IMR-90 (cell line): ENCODE measurements at regions not wholly inside any gene's neighbourhood (a gene's known extent, or its start where the extent isn't known, plus 50 kb on each side); places are given as distances from the start of the nearest gene placed in this dataset.

Experiments used
- ATAC-seq: fragments of 200-7000 bp; cut with Tn5 transposase; 2 replicates; pipeline ENCODE4 v1.9.1; 2020; ENCODE audit warnings: low read depth, mild to moderate bottlenecking, moderate library complexity
- BruUV-seq: library from RNA; stranded (reverse); fragments of 400-500 nt; replicated peaks from 2 replicates; lab custom pipeline; 2021; lab: Mats Ljungman, UMichigan
- CTCF ChIA-PET: fragments of 300-600 bp; formaldehyde crosslinking; extraction: SDS; loops from one replicate; lab custom pipeline; 2021; ENCODE audit warnings: antibody characterized with exemption; lab: Yijun Ruan, JAX
- POLR2A ChIA-PET: fragments of 300-600 bp; sonication (Branson Sonifier 250); formaldehyde crosslinking; loops from one replicate; lab custom pipeline; 2022; ENCODE audit warnings: antibody characterized with exemption; ENCODE audit not compliant: unreplicated experiment; lab: Charles Lee
- DNase-seq: peaks from one replicate; pipeline ENCODE4 v3.0.0; 2013
- H2AFZ ChIP-seq: replicated peaks from 2 replicates; pipeline ENCODE3; 2013; ENCODE audit warnings: low read length, mild to moderate bottlenecking; ENCODE audit not compliant: poor library complexity
- H2AK5ac ChIP-seq: 2 replicates; pipeline ENCODE4 v1.6.1; 2013; ENCODE audit warnings: low read depth, low read length, inconsistent platforms
- H2AK9ac ChIP-seq: replicated peaks from 2 replicates; pipeline ENCODE3; 2013; ENCODE audit warnings: mild to moderate bottlenecking, low read depth, low read length, moderate library complexity; ENCODE audit not compliant: poor library complexity
- H2BK120ac ChIP-seq: 2 replicates; pipeline ENCODE4 v1.6.1; 2013; ENCODE audit warnings: low read depth, low read length, inconsistent platforms
- H2BK15ac ChIP-seq: 3 replicates; pipeline ENCODE4 v1.6.1; 2013; ENCODE audit warnings: low read depth, low read length, inconsistent platforms
- H2BK20ac ChIP-seq: 2 replicates; pipeline ENCODE4 v1.6.1; 2013; ENCODE audit warnings: low read depth, mild to moderate bottlenecking, inconsistent platforms, low read length, moderate library complexity
- H2BK5ac ChIP-seq: 2 replicates; pipeline ENCODE4 v1.6.1; 2013; ENCODE audit warnings: mild to moderate bottlenecking, low read depth, low read length, inconsistent platforms; ENCODE audit not compliant: poor library complexity, severe bottlenecking
- H3K14ac ChIP-seq: replicated peaks from 2 replicates; pipeline ENCODE4 v1.6.1; 2013; ENCODE audit warnings: low read depth, low read length, inconsistent platforms
- H3K18ac ChIP-seq: 2 replicates; pipeline ENCODE4 v1.6.1; 2013; ENCODE audit warnings: low read depth, low read length, control low read depth
- H3K23ac ChIP-seq: 2 replicates; pipeline ENCODE4 v1.6.1; 2013; ENCODE audit warnings: low read depth, low read length, inconsistent platforms
- H3K27ac ChIP-seq: 2 replicates; pipeline ENCODE4 v1.5.1; 2013; ENCODE audit warnings: mild to moderate bottlenecking, control low read depth, low read length; ENCODE audit not compliant: insufficient read depth
- H3K27me3 ChIP-seq: 2 replicates; pipeline ENCODE4 v1.6.1; 2013; ENCODE audit warnings: low read length; ENCODE audit not compliant: control insufficient read depth, insufficient read depth
- H3K36me3 ChIP-seq: 2 replicates; pipeline ENCODE4 v1.6.1; 2013; ENCODE audit warnings: low read length, mixed read lengths; ENCODE audit not compliant: control insufficient read depth, insufficient read depth
- H3K4ac ChIP-seq: 2 replicates; pipeline ENCODE4 v1.6.1; 2013; ENCODE audit warnings: low read depth, low read length, inconsistent platforms
- H3K4me1 ChIP-seq: 2 replicates; pipeline ENCODE4 v1.6.1; 2013; ENCODE audit warnings: low read length, mixed read lengths; ENCODE audit not compliant: control insufficient read depth, insufficient read depth
- H3K4me2 ChIP-seq: 2 replicates; pipeline ENCODE4 v1.6.1; 2013; ENCODE audit warnings: low read depth, mild to moderate bottlenecking, control low read depth, low read length, moderate library complexity
- H3K4me3 ChIP-seq: 2 replicates; pipeline ENCODE4 v1.5.1; 2013; ENCODE audit warnings: low read depth, mild to moderate bottlenecking, control low read depth, low read length, moderate library complexity; ENCODE audit not compliant: insufficient read depth
- H3K56ac ChIP-seq: 2 replicates; pipeline ENCODE4 v1.6.1; 2013; ENCODE audit warnings: low read length, inconsistent platforms; ENCODE audit not compliant: insufficient read depth; ENCODE audit errors: extremely low read depth
- H3K79me1 ChIP-seq, 2 experiments: 2 replicates each; pipeline ENCODE4 v1.6.1; 2013; ENCODE audit warnings: low read length in 2 of 2, inconsistent platforms in 1 of 2, low read depth in 1 of 2
- H3K9ac ChIP-seq: 2 replicates; pipeline ENCODE4 v1.6.1; 2013; ENCODE audit warnings: low read depth, low read length, control low read depth
- H3K9me1 ChIP-seq: 2 replicates; pipeline ENCODE4 v1.6.1; 2013; ENCODE audit warnings: low read length, inconsistent platforms; ENCODE audit not compliant: insufficient read depth
- H3K9me3 ChIP-seq: 2 replicates; pipeline ENCODE4 v1.6.1; 2013; ENCODE audit warnings: low read length; ENCODE audit not compliant: control insufficient read depth, insufficient read depth
- H4K20me1 ChIP-seq: 2 replicates; pipeline ENCODE4 v1.6.1; 2013; ENCODE audit warnings: low read length, inconsistent platforms; ENCODE audit not compliant: insufficient read depth
- H4K5ac ChIP-seq: 2 replicates; pipeline ENCODE4 v1.6.1; 2013; ENCODE audit warnings: mild to moderate bottlenecking, low read depth, low read length, control low read depth
- H4K8ac ChIP-seq, 2 experiments: 2 replicates each; pipeline ENCODE4 v1.6.1; 2013; ENCODE audit warnings: low read depth in 2 of 2, low read length in 2 of 2, control low read depth in 1 of 2, inconsistent platforms in 1 of 2
- H4K91ac ChIP-seq: 2 replicates; pipeline ENCODE4 v1.6.1; 2013; ENCODE audit warnings: low read depth, low read length, inconsistent platforms; ENCODE audit not compliant: insufficient read depth
- RFX5 ChIP-seq: IDR thresholded peaks from 2 replicates; pipeline ENCODE4 v1.8.0; 2012; ENCODE audit warnings: low read depth, mild to moderate bottlenecking, low read length, moderate library complexity
- WGBS, 2 experiments: methylation state at CpG; one replicate each; pipeline versions ENCODE4 v1.1.5 to v1.1.7; 2013; ENCODE audit warnings: missing lambda C conversion rate in 2 of 2; ENCODE audit not compliant: insufficient read length in 1 of 2; ENCODE audit errors: extremely low coverage in 2 of 2; 5-methylcytosine and 5-hydroxymethylcytosine counted together
- dilution Hi-C: fragments of 300-500 bp; cut with HindIII; formaldehyde crosslinking; loops from one replicate; pipeline ENCODE4 v1.14.3; 2018; ENCODE audit warnings: low sequenced_read_pairs; ENCODE audit not compliant: unreplicated experiment
- in situ Hi-C: fragments of 300-500 bp; cut with MboI; formaldehyde crosslinking; loops from 3 replicates; pipeline ENCODE4 v1.14.3; 2019; ENCODE audit warnings: low sequenced_read_pairs, inconsistent platforms, mixed read lengths
- intact Hi-C: fragments of 100-400 bp; cut with micrococcal nuclease; formaldehyde crosslinking; loops from 2 replicates; pipeline ENCODE4 v1.10.0; 2022

- no peak overlapping the region for H3K23ac ChIP-seq
- H2AK9ac ChIP-seq, result no peak overlapping the region
- no TSS peak for BruUV-seq
- ATAC-seq, result no peak
- no peak overlapping the region; the same call in 2 of the 3 replicates for H2BK15ac ChIP-seq
- H3K27ac ChIP-seq, result no peak overlapping the region
- H3K79me1 ChIP-seq, result no peaks in the 10 kb centered on the region
- H2AK5ac ChIP-seq, result no peak overlapping the region
- no peak overlapping the region for H3K4ac ChIP-seq
- ChIA-PET CTCF (no interaction called here), POLR2A (no interaction called here)
- WGBS, 2 experiments, result no CpG with 5 or more reads among the region's 4 CpGs
- dilution Hi-C loops, result no loop called here
- H2BK5ac ChIP-seq, result no peak overlapping the region
- H4K91ac ChIP-seq, result no peak overlapping the region
- H3K18ac ChIP-seq, result no peak overlapping the region
- no peak for TF ChIP-seq RFX5
- H3K9me1 ChIP-seq, result no peaks in the 10 kb centered on the region
- no peak overlapping the region; the same call in 1 of the 2 replicates for H3K14ac ChIP-seq
- no peaks in the 10 kb centered on the region for H3K9me3 ChIP-seq
- no peak for DNase-seq
- H3K4me2 ChIP-seq, result no peak overlapping the region
- no peak overlapping the region for H3K56ac ChIP-seq
- no peak overlapping the region for H3K4me3 ChIP-seq
- no peaks in the 10 kb centered on the region for H4K20me1 ChIP-seq
- no peak overlapping the region for H4K8ac ChIP-seq
- H3K27me3 ChIP-seq, result peaks cover 10% of the 10 kb centered on the region
- no peak overlapping the region for H2BK20ac ChIP-seq
- H3K4me1 ChIP-seq, result no peaks in the 10 kb centered on the region
- no peak overlapping the region for H4K5ac ChIP-seq
- intact Hi-C loops, result no loop called here
- H3K36me3 ChIP-seq, result no peaks in the 10 kb centered on the region
- no peak overlapping the region for H2BK120ac ChIP-seq
- no peak overlapping the region for H2AFZ ChIP-seq
- in situ Hi-C loops, result no loop called here
- no peak overlapping the region for H3K9ac ChIP-seq
Measured at GRCh38 chr6:1122083-1122482, 189.8 kb upstream of the FOXQ1 start.
